GM20000 (cell line): ENCODE measurements at regions not wholly inside any gene's neighbourhood (a gene's known extent, or its start where the extent isn't known, plus 50 kb on each side); places are given as distances from the start of the nearest gene placed in this dataset.

Experiments
- DNase-seq: peaks from one replicate; pipeline ENCODE4 v3.0.0; 2012; ENCODE audit warnings: low spot score
- CTCF ChIP-seq: IDR thresholded peaks from 2 replicates; pipeline ENCODE4 v1.5.1; 2012; ENCODE audit warnings: mild to moderate bottlenecking, control low read depth; ENCODE audit errors: extremely low read depth, missing control alignments

GRCh38 chr4:181083757-181084361, 1159.3 kb upstream of the TENM3 start:
- DNase-seq = no peak
- no peak for TF ChIP-seq CTCF

- no peak for TF ChIP-seq CTCF
These were observed 1157.6 kb upstream of the TENM3 start for GRCh38 chr4:181085557-181085956.

GRCh38 chr4:181105487-181105886, 1137.7 kb upstream of the TENM3 start:
- DNase-seq = no peak
- no peak for TF ChIP-seq CTCF

More at GRCh38 chr4:181085557-181085956, 1157.6 kb upstream of the TENM3 start:
- DNase-seq = no peak

- no peak for TF ChIP-seq CTCF
These were observed 1136.8 kb upstream of the TENM3 start for GRCh38 chr4:181106398-181106797.

GRCh38 chr4:181108237-181108636, 1135.0 kb upstream of the TENM3 start:
- DNase-seq = no peak
- TF ChIP-seq CTCF = no peak

More at GRCh38 chr4:181106398-181106797, 1136.8 kb upstream of the TENM3 start:
- no peak for DNase-seq

GRCh38 chr4:181119186-181119585, 1124.0 kb upstream of the TENM3 start:
- DNase-seq = no peak
- no peak for TF ChIP-seq CTCF

GRCh38 chr4:181121733-181122132, 1121.5 kb upstream of the TENM3 start:
- no peak for DNase-seq
- no peak for TF ChIP-seq CTCF
